Esophagus (tissue), 2 donors: ENCODE measurements at regions not wholly inside any gene's neighbourhood (a gene's known extent, or its start where the extent isn't known, plus 50 kb on each side); places are given as distances from the start of the nearest gene placed in this dataset.

ENCODE experiments used
- H3K27ac ChIP-seq, 2 donors: one replicate each; pipeline ENCODE4 v1.5.1; 2013; ENCODE audit warnings: low read depth in 2 of 2, mild to moderate bottlenecking in 2 of 2, inconsistent platforms in 1 of 2, low read length in 1 of 2, moderate library complexity in 1 of 2
- H3K27me3 ChIP-seq, 2 donors: one replicate each; pipeline ENCODE4 v1.6.1; 2013; ENCODE audit warnings: low read length in 2 of 2, control low read depth in 1 of 2, mild to moderate bottlenecking in 1 of 2; ENCODE audit not compliant: insufficient read depth in 2 of 2, control insufficient read depth in 1 of 2
- H3K36me3 ChIP-seq, 2 donors: one replicate each; pipeline ENCODE4 v1.6.1; 2013; ENCODE audit warnings: low read length in 1 of 2; ENCODE audit not compliant: control insufficient read depth in 2 of 2, insufficient read depth in 2 of 2
- H3K4me1 ChIP-seq, 2 donors: one replicate each; pipeline ENCODE4 v1.6.1; 2013; ENCODE audit warnings: low read length in 1 of 2; ENCODE audit not compliant: control insufficient read depth in 2 of 2, insufficient read depth in 2 of 2
- H3K4me3 ChIP-seq, 2 donors: one replicate each; pipeline ENCODE4 v1.5.1; 2013; ENCODE audit warnings: low read length in 2 of 2, mild to moderate bottlenecking in 2 of 2, low read depth in 1 of 2, moderate library complexity in 1 of 2
- H3K9me3 ChIP-seq, 2 donors: one replicate each; pipeline ENCODE4 v1.6.1; 2013; ENCODE audit warnings: mild to moderate bottlenecking in 2 of 2, low read depth in 1 of 2, low read length in 1 of 2, moderate library complexity in 1 of 2; ENCODE audit not compliant: control insufficient read depth in 2 of 2, insufficient read depth in 1 of 2
- WGBS, 2 donors: extraction: QIAGEN DNeasy Blood & Tissue Kit; methylation state at CpG; one replicate each; pipeline ENCODE4 v1.1.7; 2013; 5-methylcytosine and 5-hydroxymethylcytosine counted together
- donor health status: healthy with polysubstance abuse.
- donor health status: Bipolar disorder and iron deficiency.

- H3K4me1 ChIP-seq = peaks cover 14% of the 10 kb centered on the region in 2 donors
- H3K4me3 ChIP-seq = no peak overlapping the region
- H3K9me3 ChIP-seq = no peaks in the 10 kb centered on the region
- H3K27ac ChIP-seq = no peak overlapping the region
- no peaks in the 10 kb centered on the region for H3K36me3 ChIP-seq
- H3K27me3 ChIP-seq = no peaks in the 10 kb centered on the region
- 90 to 92% methylated on average over 2 of the region's 2 CpGs for WGBS, 2 donors
Observed at GRCh38 chr17:31591924-31592323, 200.4 kb downstream of the RAB11FIP4 start.

- H3K27ac ChIP-seq = no peak overlapping the region
- WGBS, 2 donors = 89 to 90% methylated on average over 4 of the region's 4 CpGs
- no peaks in the 10 kb centered on the region for H3K27me3 ChIP-seq
- H3K9me3 ChIP-seq = no peaks in the 10 kb centered on the region
- peaks cover 0 to 5% of the 10 kb centered on the region in 2 donors for H3K36me3 ChIP-seq
- peaks cover under 1 to 4% of the 10 kb centered on the region in 2 donors for H3K4me1 ChIP-seq
- no peak overlapping the region for H3K4me3 ChIP-seq
Observed at GRCh38 chr17:31588512-31588911, 197.0 kb downstream of the RAB11FIP4 start.

DNA sequence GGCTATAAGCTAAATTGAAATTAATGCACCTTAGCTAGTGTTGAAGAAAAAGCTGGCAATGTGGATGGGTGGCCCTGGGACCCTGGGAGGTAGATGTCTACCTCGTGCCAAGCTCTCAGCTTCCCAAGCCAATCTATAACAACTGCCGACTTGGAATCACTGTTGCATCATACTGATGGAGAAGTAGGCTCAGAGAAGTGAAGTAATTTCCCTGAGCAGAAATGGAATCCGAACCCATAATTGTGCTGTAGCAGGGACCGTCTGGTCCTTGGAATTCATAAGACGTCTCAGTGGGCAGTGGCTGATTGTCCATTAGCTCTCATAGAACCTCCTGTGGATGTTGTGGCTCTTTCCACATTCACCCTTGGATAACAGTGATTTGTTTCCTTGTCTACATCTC is 196.6 kb downstream of the RAB11FIP4 start:
- H3K9me3 ChIP-seq = no peaks in the 10 kb centered on the region
- peaks cover 0 to 5% of the 10 kb centered on the region in 2 donors for H3K36me3 ChIP-seq
- 90 to 92% methylated on average over 5 of the region's 5 CpGs for WGBS, 2 donors
- no peak overlapping the region for H3K4me3 ChIP-seq
- H3K4me1 ChIP-seq = peaks cover 0 to 4% of the 10 kb centered on the region in 2 donors
- H3K27ac ChIP-seq = no peak overlapping the region
- no peaks in the 10 kb centered on the region for H3K27me3 ChIP-seq
